ENCODE measurements at regions not wholly inside any gene's neighbourhood (a gene's known extent, or its start where the extent isn't known, plus 50 kb on each side); places are given as distances from the start of the nearest gene placed in this dataset.

DNA sequence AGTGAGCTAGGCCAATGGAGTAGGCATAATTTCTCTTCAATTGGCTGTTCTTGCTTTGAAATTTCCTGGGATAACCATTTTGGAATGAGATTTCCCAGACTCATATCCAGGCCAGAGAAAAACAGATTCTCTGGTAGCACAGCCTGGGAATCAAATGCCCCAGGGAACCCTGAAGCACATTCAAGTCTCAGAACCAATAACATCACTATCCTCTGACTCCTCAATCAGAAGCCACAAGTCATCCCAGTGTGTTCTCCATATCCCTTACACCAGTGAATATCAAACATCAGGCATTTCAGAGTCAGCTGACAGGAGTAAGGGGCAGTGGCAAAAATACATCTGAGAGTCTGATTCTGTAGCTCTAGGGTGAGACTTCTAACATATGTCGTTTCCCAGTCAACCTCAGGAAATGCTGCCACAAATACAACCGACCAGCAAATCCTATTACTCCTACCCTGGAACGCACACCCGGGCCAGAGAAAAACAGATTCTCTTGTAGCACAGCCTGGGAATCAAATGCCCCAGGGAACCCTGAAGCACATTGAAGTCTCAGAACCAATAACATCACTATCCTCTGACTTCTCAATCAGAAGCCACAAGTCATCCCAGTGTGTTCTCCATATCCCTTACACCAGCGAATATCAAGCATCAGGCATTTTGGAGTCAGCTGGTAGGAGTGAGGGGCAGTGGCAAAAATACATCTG lies 537.7 kb upstream of the NMUR2 start:
- TF ChIP-seq, protein P1, sequence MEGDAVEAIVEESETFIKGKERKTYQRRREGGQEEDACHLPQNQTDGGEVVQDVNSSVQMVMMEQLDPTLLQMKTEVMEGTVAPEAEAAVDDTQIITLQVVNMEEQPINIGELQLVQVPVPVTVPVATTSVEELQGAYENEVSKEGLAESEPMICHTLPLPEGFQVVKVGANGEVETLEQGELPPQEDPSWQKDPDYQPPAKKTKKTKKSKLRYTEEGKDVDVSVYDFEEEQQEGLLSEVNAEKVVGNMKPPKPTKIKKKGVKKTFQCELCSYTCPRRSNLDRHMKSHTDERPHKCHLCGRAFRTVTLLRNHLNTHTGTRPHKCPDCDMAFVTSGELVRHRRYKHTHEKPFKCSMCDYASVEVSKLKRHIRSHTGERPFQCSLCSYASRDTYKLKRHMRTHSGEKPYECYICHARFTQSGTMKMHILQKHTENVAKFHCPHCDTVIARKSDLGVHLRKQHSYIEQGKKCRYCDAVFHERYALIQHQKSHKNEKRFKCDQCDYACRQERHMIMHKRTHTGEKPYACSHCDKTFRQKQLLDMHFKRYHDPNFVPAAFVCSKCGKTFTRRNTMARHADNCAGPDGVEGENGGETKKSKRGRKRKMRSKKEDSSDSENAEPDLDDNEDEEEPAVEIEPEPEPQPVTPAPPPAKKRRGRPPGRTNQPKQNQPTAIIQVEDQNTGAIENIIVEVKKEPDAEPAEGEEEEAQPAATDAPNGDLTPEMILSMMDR (IDR thresholded peaks at IDR 0.05; ENCODE audit: insufficient read depth, low read length), result no peak
- no peak overlapping the region for H3K4me3 ChIP-seq (ENCODE audit: low read depth, low read length)
- DNase-seq (ENCODE audit: low read depth), result no peak

DNA sequence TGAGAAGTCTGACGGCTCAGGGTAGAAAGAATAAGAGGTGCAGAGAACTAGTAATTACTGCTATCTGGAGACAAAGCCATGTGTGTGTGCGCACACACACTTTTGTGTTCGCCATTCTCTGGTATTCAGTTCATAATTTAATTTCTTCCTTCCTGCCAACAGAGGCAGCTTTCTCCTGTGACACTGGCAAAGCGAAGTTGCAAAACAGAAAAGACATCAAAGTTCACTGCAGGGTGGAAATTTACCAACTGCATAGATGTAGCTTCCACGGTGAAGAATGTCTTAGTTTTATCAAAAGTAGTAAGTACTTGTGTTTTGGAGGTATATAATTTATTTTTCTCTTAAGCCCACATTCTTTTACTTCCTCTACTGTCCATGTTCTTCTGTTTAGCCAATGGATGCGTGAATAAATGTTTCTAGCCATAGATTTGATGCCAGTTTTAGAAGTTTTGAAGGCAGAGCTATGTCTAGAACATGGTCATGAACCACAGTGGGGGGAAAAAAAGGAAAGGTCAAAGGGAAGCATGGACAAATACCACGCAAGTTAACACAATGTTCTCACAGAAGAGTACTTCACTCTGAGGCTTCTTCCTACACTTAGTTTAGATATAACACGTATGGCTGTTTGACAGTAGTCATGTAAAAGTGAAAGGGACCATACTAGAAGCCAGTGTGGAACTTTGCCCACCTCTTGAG lies 536.5 kb upstream of the GRIA1 start:
- TF ChIP-seq, protein P1 (IDR thresholded peaks at IDR 0.05; ENCODE audit: insufficient read depth, low read length), result no peak
- no peak for DNase-seq (ENCODE audit: low read depth)
- H3K4me3 ChIP-seq (ENCODE audit: low read depth, low read length), result no peak overlapping the region

DNA sequence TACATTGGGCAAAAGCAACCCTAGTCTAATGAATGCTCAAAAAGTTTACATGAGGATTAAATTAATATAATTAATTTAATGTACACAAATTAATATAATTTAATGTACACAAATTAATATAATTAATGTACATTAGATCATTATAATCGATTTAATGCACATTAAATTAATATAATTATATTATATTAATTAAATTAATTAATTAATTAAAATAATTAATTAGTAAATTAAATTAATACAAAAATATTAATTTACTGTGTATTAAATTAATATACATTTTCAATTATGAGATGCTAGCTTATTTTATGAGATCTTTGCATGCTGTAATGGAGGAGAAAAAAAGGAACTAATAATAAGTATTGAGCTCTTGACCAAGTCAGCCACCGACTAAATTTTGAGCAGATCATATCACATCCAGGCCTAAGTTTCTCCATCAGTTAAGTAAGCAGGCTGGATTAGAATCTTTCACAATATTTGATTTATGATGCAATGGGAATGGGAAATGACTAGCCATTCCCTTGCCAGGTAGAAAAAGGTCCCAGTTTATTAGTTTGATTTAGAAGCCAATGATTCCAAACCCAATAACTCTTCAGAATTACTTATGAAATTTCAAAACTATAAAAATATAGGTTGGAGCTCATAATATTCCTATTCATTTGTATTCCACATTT lies 533.4 kb upstream of the GRIA1 start:
- no peak overlapping the region for H3K4me3 ChIP-seq (ENCODE audit: low read depth, low read length)
- TF ChIP-seq, protein P1 (IDR thresholded peaks at IDR 0.05; ENCODE audit: insufficient read depth, low read length), result no peak
- no peak for DNase-seq (ENCODE audit: low read depth)

DNA sequence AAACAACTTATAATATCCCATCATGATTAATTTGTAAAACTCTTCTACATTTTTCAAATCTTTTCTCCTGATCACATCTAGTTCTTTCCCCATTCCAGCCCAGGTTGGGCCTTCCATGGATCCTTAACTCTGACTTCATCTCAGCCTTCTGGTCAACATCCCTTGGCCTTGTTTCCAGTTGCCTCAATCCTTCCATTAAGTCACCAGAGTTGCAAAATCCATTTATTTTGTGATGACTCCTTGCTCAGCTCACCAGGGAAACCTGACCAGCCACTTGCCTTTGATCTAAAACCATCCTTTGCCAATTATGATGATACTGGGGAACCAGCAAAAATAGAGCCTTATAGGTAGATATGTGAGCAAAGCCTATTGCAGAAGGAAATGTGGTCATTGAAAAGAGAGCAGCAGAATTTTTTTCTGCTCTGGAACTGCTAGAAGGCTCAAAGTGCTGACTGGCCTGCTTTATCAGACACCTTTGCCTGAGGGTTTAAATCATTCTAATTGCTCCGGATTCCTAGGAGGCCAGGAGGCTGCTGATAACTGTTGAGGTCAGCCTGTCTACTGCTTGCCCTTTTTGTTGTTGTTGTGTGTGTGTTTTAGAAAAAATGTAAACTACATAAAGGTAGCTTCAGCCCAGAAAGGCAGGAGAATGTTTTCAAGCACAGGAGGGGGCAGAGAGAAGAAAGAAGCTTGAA lies 512.2 kb upstream of the GRIA1 start:
- DNase-seq (ENCODE audit: low read depth), result no peak
- TF ChIP-seq, protein P1 (IDR thresholded peaks at IDR 0.05; ENCODE audit: insufficient read depth, low read length), result no peak
- no peak overlapping the region for H3K4me3 ChIP-seq (ENCODE audit: low read depth, low read length)

DNA sequence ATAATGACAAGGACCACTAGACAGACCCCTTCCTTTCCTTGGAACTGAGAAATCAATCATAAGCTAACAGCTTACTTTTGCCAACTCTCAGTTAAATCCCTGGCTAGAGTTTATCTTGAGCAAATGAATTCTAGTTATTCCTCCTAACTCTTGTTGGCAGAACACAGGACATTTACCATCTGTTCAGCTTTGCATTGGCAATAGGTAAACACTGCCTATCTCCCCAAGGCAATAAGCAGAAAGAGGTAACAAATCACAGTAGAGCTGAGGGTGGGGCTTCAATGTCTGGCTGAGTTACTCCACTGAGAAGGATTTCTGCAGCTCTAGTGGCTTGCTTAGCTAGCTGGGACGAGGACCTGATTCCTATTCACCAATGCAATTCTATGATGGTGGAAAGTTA lies 503.3 kb upstream of the GRIA1 start:
- DNase-seq (ENCODE audit: low read depth), result no peak
- TF ChIP-seq, protein P1 (IDR thresholded peaks at IDR 0.05; ENCODE audit: insufficient read depth, low read length), result no peak
- H3K4me3 ChIP-seq (ENCODE audit: low read depth, low read length), result no peak overlapping the region

DNA sequence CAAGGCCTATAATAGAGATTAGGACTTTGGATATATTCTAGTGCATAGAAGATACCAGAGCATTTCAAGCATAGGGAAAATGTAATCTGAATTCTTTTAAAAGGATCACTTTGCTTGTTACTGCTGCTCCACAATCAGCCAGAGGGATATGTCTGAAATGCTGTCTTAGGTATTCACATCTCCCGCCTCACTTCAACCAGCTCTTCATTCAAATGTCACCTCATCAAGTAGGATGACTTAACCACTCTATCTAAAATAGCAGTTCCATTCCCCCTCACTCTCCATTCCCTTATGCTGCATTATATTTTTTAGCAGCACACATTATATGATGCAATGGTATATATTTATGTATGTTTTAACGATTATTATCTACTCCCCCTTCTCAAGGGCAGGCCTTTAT lies 500.3 kb upstream of the GRIA1 start:
- no peak for DNase-seq (ENCODE audit: low read depth)
- TF ChIP-seq, protein P1 (IDR thresholded peaks at IDR 0.05; ENCODE audit: insufficient read depth, low read length), result no peak
- H3K4me3 ChIP-seq (ENCODE audit: low read depth, low read length), result no peak overlapping the region
